Fibroblast of pulmonary artery (primary cell): ENCODE measurements at regions not wholly inside any gene's neighbourhood (a gene's known extent, or its start where the extent isn't known, plus 50 kb on each side); places are given as distances from the start of the nearest gene placed in this dataset.
"Not testable (repeated sequence)": the region's sequence is repeated elsewhere in the genome, so short reads cannot be mapped to it uniquely, and the experiment has no call there.

Source experiments
- DNase-seq: peaks from one replicate; pipeline ENCODE4 v3.0.0-alpha.2; 2010; ENCODE audit warnings: low read depth
- H3K4me3 ChIP-seq: replicated peaks from 2 replicates; pipeline ENCODE4 v1.5.1; 2011; ENCODE audit warnings: low read depth, mild to moderate bottlenecking, control low read depth, low read length, moderate library complexity
- CTCF ChIP-seq: IDR thresholded peaks from 2 replicates; pipeline ENCODE4 v1.5.1; 2011; ENCODE audit warnings: mild to moderate bottlenecking, control low read depth, low read length, inconsistent platforms; ENCODE audit errors: missing control alignments

DNA sequence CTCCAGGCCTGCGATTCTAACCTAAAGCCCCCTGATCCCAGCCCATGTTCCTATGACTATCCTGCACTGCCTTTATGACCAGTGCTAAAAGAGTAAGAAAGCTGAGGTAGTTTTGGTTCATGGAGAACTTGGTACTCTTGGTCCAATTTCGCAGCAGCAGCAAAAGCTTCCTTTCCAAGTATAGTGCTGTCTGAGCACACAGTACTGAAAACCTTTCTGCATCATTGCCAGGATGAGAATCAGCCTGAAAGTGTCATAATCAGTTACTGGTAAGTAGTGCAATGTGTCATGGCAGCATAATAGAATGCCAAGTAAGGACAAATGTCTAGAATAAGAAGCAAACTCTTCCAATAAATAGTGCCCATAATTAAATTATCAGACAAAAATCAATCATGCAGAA is 889.6 kb upstream of the ADGRL4 start:
- no peak overlapping the region for H3K4me3 ChIP-seq
- no peak for DNase-seq
- no peak for TF ChIP-seq CTCF

DNA sequence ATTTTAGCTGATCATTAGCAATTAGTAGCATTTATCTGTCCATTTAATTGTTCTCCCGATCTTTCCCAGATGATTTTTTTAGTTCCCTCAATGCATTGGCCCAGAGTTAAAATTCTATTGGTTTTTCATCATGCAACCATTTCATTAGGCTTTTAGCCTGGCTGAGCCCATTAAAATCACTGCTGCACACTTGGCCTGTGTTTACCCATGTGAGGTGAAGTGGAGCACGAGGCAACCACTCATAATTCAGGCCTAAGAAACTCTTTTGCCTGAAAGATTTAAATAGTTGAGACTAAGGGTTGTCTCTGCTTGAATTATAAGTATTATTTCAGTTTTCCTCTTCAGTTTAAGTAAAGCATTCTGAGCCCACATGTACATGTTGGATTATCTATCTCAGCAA is 889.0 kb upstream of the ADGRL4 start:
- no peak overlapping the region for H3K4me3 ChIP-seq
- DNase-seq, result no peak
- TF ChIP-seq CTCF, result no peak

- not testable (repeated sequence) for DNase-seq, H3K4me3 ChIP-seq
Observed at GRCh38 chr1:79894129-79894528, 887.6 kb upstream of the ADGRL4 start.

DNA sequence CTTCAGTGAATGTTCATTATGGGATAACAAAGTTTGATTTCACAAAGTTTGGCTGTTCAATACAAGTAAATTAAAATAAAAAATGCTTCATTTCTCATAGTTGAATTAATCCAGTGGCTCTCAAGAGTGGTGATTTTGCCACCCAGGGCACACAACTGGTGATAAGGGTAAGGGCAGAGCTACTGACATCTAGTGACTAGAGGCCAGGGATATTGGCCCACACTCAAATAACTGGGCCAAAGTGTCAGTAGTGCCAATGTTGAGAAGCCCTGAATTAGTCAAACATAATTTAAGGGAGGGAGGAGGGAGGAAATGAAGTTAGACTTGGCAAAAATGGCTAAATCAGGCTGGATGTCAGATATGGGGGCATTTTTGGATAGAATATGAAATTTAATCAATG is 880.5 kb upstream of the ADGRL4 start:
- H3K4me3 ChIP-seq, result no peak overlapping the region
- no peak for DNase-seq
- no peak for TF ChIP-seq CTCF

GRCh38 chr1:79885101-79885500 is 878.6 kb upstream of the ADGRL4 start:
- no peak for TF ChIP-seq CTCF
- DNase-seq, result no peak
- no peak overlapping the region for H3K4me3 ChIP-seq

DNA sequence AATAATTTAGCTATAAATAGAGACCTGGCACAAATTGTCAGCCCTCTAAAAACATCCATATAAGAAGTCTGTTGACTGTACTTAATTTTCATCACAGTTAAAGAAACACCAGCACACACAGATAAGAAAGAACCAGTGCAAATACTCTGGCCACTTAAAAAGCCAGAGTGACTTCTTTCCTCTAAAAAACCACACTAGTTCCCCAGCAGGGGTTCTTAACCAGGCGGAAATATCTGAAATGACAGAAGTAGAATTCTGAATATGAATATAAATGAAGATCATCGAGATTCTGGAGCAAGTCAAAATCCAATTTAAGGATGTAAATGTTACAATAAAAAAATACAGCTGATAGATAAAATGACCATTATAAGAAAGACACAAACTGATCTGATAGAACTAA is 870.6 kb upstream of the ADGRL4 start:
- no peak for TF ChIP-seq CTCF
- no peak for DNase-seq
- no peak overlapping the region for H3K4me3 ChIP-seq

DNA sequence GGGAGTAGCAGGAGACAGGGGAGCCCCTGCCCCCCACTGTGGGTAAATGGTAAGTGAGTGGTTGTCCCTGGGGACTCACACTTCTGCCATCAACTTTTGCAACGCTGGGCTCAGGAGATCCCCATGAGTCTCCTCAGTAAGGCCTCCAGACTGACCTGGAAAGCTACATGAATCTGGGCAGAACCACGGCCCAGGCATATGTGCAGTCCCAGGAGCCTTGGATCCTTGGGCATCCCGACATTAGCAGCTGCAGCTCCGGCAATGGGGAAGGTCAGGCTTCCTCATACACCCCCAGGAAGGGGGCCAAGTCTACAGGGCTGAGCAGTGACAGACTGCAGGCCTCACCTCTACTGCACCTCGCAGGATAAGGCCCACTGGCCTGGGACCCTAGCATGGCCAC is 868.7 kb upstream of the ADGRL4 start:
- no peak for DNase-seq
- no peak for TF ChIP-seq CTCF
- H3K4me3 ChIP-seq, result no peak overlapping the region

DNA sequence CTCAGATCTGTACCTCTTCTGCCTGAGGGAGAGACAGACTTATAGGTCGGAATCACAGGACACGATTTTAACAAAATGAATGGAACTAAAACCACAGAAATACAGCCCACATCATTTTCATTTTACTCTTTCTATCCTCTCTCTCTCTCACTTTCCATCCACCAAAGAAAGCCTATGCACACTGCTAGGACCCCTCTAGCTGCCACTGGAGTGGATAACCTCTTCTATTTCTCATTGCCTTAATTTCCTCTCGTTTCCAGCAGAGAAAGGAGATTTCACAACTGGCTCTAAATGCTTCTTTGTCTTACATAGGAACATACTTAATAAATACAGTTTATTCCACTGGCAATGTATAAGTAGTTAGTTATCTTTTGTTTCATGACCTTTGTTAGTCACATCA is 867.8 kb upstream of the ADGRL4 start:
- no peak overlapping the region for H3K4me3 ChIP-seq
- DNase-seq, result no peak
- TF ChIP-seq CTCF, result no peak
